HepG2 (cell line): ENCODE measurements at regions not wholly inside any gene's neighbourhood (a gene's known extent, or its start where the extent isn't known, plus 50 kb on each side); places are given as distances from the start of the nearest gene placed in this dataset.
A peak's percentile ranks its signal among the peaks of the same experiment; 100 is the strongest.

ENCODE experiments used
- AKAP8 ChIP-seq: sonication (generic); formaldehyde crosslinking; IDR thresholded peaks from 2 replicates; pipeline ENCODE4 v1.5.1; 2020; ENCODE audit warnings: mild to moderate bottlenecking, missing genetic modification reagents
- ARNTL ChIP-seq: sonication (generic); formaldehyde crosslinking; IDR thresholded peaks from 2 replicates; pipeline ENCODE4 v1.4.0; 2020; ENCODE audit warnings: mild to moderate bottlenecking, missing genetic modification reagents
- DNMT3B ChIP-seq: conservative IDR thresholded peaks from 2 replicates; pipeline ENCODE4 v1.6.1; 2016; ENCODE audit warnings: missing biosample characterization, control low read depth
- FOXO1 ChIP-seq: sonication (generic); formaldehyde crosslinking; IDR thresholded peaks from 2 replicates; pipeline ENCODE4 v1.4.0; 2020; ENCODE audit warnings: missing genetic modification reagents
- HIVEP1 ChIP-seq: sonication (generic); formaldehyde crosslinking; IDR thresholded peaks from 2 replicates; pipeline ENCODE4 v1.4.0; 2020; ENCODE audit warnings: mild to moderate bottlenecking, missing genetic modification reagents
- HOXA3 ChIP-seq: sonication (generic); formaldehyde crosslinking; IDR thresholded peaks from 2 replicates; pipeline ENCODE4 v1.5.0; 2020; ENCODE audit warnings: missing genetic modification reagents
- KAT2B ChIP-seq: fragments of 150-350 bp; IDR thresholded peaks from 2 replicates; pipeline ENCODE4 v1.6.1; 2014; ENCODE audit warnings: low read depth, low read length, borderline replicate concordance
- KDM4B ChIP-seq: sonication (generic); formaldehyde crosslinking; IDR thresholded peaks from 2 replicates; pipeline ENCODE4 v1.4.0; 2020; ENCODE audit warnings: missing genetic modification reagents
- KDM5A ChIP-seq: fragments of 200-600 bp; sonication (generic); IDR thresholded peaks from 2 replicates; pipeline ENCODE4 v1.7.0; 2018; ENCODE audit warnings: antibody characterized with exemption, mild to moderate bottlenecking, low read length, borderline replicate concordance
- KLF11 ChIP-seq: IDR thresholded peaks from 2 replicates; pipeline ENCODE4 v1.6.1; 2016; ENCODE audit warnings: missing compliant biosample characterization
- KLF16 ChIP-seq, 2 experiments: sonication (generic) in 1 of 2; formaldehyde crosslinking in 1 of 2; IDR thresholded peaks; 2 replicates each; pipeline versions ENCODE4 v1.6.1 to v1.8.0; 2016 to 2023; ENCODE audit warnings: missing genetic modification reagents in 2 of 2, missing compliant biosample characterization in 1 of 2
- MTF2 ChIP-seq: sonication (generic); formaldehyde crosslinking; IDR thresholded peaks from 2 replicates; pipeline ENCODE4 v1.5.0; 2020; ENCODE audit warnings: missing genetic modification reagents, borderline replicate concordance
- NBN ChIP-seq: fragments of 450-650 bp; conservative IDR thresholded peaks from 2 replicates; pipeline ENCODE4 v1.6.1; 2017
- RAD21 ChIP-seq: fragments of 450-650 bp; formaldehyde crosslinking; IDR thresholded peaks from 2 replicates; pipeline ENCODE4 v1.5.0; 2020; ENCODE audit warnings: mild to moderate bottlenecking
- SCMH1 ChIP-seq: sonication (generic); formaldehyde crosslinking; IDR thresholded peaks from 2 replicates; pipeline ENCODE4 v1.9.0; 2021; ENCODE audit warnings: missing genetic modification reagents, mild to moderate bottlenecking, borderline replicate concordance
- ZMYM4 ChIP-seq: sonication (generic); formaldehyde crosslinking; IDR thresholded peaks from 2 replicates; pipeline ENCODE4 v1.8.1; 2023; ENCODE audit warnings: mild to moderate bottlenecking, missing genetic modification reagents
- ZNF281 ChIP-seq: sonication (generic); formaldehyde crosslinking; IDR thresholded peaks from 2 replicates; pipeline ENCODE4 v1.4.0; 2020; ENCODE audit warnings: missing genetic modification reagents, borderline replicate concordance
- ZNF407 ChIP-seq: sonication (generic); formaldehyde crosslinking; IDR thresholded peaks from one replicate; pipeline ENCODE4 v1.5.1; 2020; ENCODE audit warnings: mild to moderate bottlenecking, missing genetic modification reagents; ENCODE audit errors: not compliant biosample characterization
- ZNF510 ChIP-seq: sonication (generic); formaldehyde crosslinking; IDR thresholded peaks from 2 replicates; pipeline ENCODE4 v1.4.0; 2020; ENCODE audit warnings: low read depth, mild to moderate bottlenecking, missing genetic modification reagents
- ZNF674 ChIP-seq: sonication (generic); formaldehyde crosslinking; IDR thresholded peaks from 2 replicates; pipeline ENCODE4 v1.5.0; 2020; ENCODE audit warnings: low read depth, mild to moderate bottlenecking, missing genetic modification reagents
- ZNF747 ChIP-seq: sonication (generic); formaldehyde crosslinking; IDR thresholded peaks from 2 replicates; pipeline ENCODE4 v1.8.1; 2023; ENCODE audit warnings: missing genetic modification reagents, mild to moderate bottlenecking, borderline replicate concordance
- ZSCAN30 ChIP-seq: sonication (generic); formaldehyde crosslinking; IDR thresholded peaks from 2 replicates; pipeline ENCODE4 v1.5.0; 2020; ENCODE audit warnings: mild to moderate bottlenecking, missing genetic modification reagents

GRCh38 chr2:200077210-200077650, 121.8 kb downstream of the MAIP1 start (continued):
- TF ChIP-seq ZNF674 (CRISPR knock-in tag): no peak
- peak; percentile 76; the same call in 1 of the 2 replicates for TF ChIP-seq DNMT3B (CRISPR knock-in tag)
- no peak for TF ChIP-seq HOXA3 (CRISPR knock-in tag)
- TF ChIP-seq ARNTL: peak; percentile 50; the same call in 1 of the 2 replicates
- no peak for TF ChIP-seq NBN
- no peak for TF ChIP-seq ZNF407
- 0 out of 2 replicates have a peak, but pooled peaks have one; percentile 47 for TF ChIP-seq ZNF747
- peak; percentile 59; the same call in 1 of the 2 replicates for TF ChIP-seq FOXO1 (CRISPR knock-in tag)
- TF ChIP-seq RAD21: no peak
- TF ChIP-seq KLF16 (CRISPR knock-in tag; IDR thresholded peaks at IDR 0.05): peak in 1 of 2 experiments; percentile 79; a peak in 1 of 4 replicates
- TF ChIP-seq ZNF510 (CRISPR knock-in tag): no peak
- peak; percentile 42; the same call in 1 of the 2 replicates for TF ChIP-seq KLF11 (CRISPR knock-in tag)
- no peak for TF ChIP-seq KAT2B
- TF ChIP-seq ZMYM4 (CRISPR knock-in tag): peak; percentile 73
- TF ChIP-seq AKAP8: no peak
- no peak for TF ChIP-seq KDM4B (CRISPR knock-in tag)
- TF ChIP-seq HIVEP1 (CRISPR knock-in tag): no peak
- no peak; the same call in 1 of the 2 replicates for TF ChIP-seq MTF2
- no peak for TF ChIP-seq ZSCAN30
- TF ChIP-seq KDM5A: no peak
- TF ChIP-seq SCMH1: no peak
- TF ChIP-seq ZNF281: no peak; the same call in 1 of the 2 replicates
